ENCODE measurements at regions not wholly inside any gene's neighbourhood (a gene's known extent, or its start where the extent isn't known, plus 50 kb on each side); places are given as distances from the start of the nearest gene placed in this dataset.

DNA sequence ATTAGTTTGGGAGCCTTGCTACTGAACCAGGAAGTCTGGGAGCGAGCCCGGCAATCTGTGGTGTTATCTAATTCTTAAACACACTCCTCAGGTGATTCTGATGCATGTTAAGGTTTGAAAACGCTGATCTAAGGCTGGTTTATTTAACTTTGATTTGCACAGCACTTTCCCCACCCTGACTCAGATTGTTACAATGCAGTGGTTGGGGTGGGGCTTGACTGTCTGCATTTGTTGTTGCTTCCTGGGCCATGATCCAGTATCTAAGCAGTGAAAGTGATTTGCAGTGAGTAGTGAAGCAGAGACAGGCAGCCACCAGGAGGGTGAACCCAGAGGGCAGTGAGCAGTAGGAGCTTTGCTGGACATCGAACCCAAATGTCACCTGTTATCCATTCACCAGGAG lies 81.6 kb upstream of the ARGLU1 start:
- no peak for TF ChIP-seq POLR2AphosphoS5 (IDR thresholded peaks at IDR 0.05; ENCODE audit: borderline replicate concordance, low read depth, low read length)
- no peak for TF ChIP-seq EZH2 (IDR thresholded peaks at IDR 0.05)
- no peak for TF ChIP-seq FOXP2 (optimal IDR thresholded peaks at IDR 0.05; ENCODE audit: control extremely low read depth, extremely low read length, insufficient read depth)

All from SK-N-MC (cell line).